ENCODE measurements at regions not wholly inside any gene's neighbourhood (a gene's known extent, or its start where the extent isn't known, plus 50 kb on each side); places are given as distances from the start of the nearest gene placed in this dataset.
"Not testable (repeated sequence)": the region's sequence is repeated elsewhere in the genome, so short reads cannot be mapped to it uniquely, and the experiment has no call there.

DNA sequence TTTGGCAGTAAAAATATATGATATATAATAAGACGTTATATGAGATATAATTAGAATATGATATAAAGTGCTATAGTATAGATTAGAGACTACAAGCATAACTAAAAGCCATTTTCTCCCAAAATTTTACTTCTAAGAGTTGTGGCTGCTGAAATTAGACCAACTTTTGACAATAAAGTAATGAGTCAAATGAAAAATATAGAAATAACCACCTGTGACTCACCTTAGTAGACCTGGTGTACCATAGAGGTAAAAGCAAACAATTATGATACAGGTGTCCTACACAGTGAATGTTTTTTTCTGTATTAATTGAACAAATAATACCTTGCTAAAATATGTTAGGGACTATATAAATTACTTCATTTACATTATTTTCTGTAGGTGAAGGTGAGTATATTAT is 482.9 kb upstream of the MAN1A1 start:
- Mint-ChIP-seq H3K9me3 (no peaks in the 10 kb centered on the region), H3K4me1 (no peaks in the 10 kb centered on the region), H3K27me3 (peaks cover 4% of the 10 kb centered on the region), H3K4me3 (no peak overlapping the region), H3K36me3 (ENCODE audit: low read depth) (no peaks in the 10 kb centered on the region), H3K27ac (no peak overlapping the region)
- POLR2A ChIA-PET = no interaction called here
- CTCF ChIA-PET = no interaction called here
- no peak for ATAC-seq (ENCODE audit: low read depth)
- TF ChIP-seq, protein P1, sequence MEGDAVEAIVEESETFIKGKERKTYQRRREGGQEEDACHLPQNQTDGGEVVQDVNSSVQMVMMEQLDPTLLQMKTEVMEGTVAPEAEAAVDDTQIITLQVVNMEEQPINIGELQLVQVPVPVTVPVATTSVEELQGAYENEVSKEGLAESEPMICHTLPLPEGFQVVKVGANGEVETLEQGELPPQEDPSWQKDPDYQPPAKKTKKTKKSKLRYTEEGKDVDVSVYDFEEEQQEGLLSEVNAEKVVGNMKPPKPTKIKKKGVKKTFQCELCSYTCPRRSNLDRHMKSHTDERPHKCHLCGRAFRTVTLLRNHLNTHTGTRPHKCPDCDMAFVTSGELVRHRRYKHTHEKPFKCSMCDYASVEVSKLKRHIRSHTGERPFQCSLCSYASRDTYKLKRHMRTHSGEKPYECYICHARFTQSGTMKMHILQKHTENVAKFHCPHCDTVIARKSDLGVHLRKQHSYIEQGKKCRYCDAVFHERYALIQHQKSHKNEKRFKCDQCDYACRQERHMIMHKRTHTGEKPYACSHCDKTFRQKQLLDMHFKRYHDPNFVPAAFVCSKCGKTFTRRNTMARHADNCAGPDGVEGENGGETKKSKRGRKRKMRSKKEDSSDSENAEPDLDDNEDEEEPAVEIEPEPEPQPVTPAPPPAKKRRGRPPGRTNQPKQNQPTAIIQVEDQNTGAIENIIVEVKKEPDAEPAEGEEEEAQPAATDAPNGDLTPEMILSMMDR (IDR thresholded peaks at IDR 0.05) = no peak
- intact Hi-C loops (cut with micrococcal nuclease) = no loop called here
- DNase-seq = no peak

DNA sequence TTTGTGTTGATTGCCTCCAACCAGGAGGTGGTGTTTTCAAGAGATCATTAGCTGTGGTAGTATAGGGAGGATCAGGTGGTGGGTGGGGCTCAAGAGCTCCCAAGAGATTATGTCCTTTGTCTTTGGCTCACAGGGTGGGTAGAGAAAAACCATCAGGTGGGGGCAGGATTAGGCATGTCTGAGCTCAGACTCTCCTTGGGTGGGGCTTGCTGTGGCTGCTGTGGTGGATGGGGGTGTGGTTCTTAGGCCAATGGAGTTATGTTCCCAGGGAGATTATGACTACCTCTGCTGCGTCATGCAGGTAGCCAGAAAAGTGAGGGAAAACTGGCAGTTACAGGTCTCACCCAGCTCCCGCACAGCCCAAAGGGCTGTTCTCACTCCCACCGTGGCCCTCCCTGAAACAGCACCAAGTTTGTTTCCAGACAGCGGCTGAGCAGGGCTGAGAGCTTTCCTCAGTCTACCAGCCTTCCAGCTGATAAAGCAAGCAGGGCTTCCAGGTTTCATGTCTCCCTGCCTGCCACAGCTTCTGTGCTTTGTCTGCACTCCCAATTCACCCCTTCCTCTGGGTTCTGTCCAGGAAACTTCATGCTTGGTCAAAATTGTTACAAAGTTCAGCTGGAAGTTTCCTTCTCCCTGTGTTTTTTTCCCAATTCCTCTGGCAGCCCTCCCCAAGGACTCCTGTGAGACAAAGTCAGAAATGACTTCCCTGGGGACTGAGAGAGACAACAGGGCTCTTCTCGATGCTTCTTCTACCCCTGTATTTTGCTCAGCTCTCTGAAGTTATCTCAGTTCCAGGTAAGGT is 481.1 kb upstream of the MAN1A1 start:
- POLR2A ChIA-PET = no interaction called here
- no peaks in the 10 kb centered on the region for H3K9me3 Mint-ChIP-seq
- H3K27ac Mint-ChIP-seq = no peak overlapping the region
- TF ChIP-seq, protein P1 (IDR thresholded peaks at IDR 0.05) = no peak
- H3K4me1 Mint-ChIP-seq = no peaks in the 10 kb centered on the region
- CTCF ChIA-PET = no interaction called here
- peaks cover 4% of the 10 kb centered on the region for H3K27me3 Mint-ChIP-seq
- intact Hi-C loops (cut with micrococcal nuclease) = no loop called here
- DNase-seq = no peak
- H3K4me3 Mint-ChIP-seq = no peak overlapping the region
- no peaks in the 10 kb centered on the region for H3K36me3 Mint-ChIP-seq (ENCODE audit: low read depth)
- ATAC-seq (ENCODE audit: low read depth) = no peak

DNA sequence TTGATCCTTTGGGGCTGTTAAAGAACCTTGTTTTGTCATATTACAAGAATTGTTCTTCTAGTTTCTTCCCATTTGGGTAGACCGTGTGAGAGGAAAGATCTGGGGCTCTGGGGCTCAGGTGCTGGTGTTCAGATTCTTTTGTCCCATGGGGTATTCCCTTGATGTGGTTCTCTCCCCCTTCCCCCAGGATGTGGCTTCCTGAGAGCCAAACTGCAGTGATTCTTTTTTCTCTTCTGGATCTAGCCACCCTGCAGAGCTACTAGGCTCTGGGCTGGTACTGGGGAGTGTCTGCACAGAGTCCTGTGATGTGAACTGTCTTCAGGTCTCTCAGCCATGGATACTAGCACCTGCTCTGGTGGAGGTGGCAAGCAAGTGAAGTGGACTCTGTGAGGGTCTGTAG is 480.5 kb upstream of the MAN1A1 start:
- POLR2A ChIA-PET = no interaction called here
- DNase-seq (no peak), ATAC-seq (ENCODE audit: low read depth) (no peak)
- H3K4me3 Mint-ChIP-seq = no peak overlapping the region
- CTCF ChIA-PET = no interaction called here
- H3K27ac Mint-ChIP-seq = no peak overlapping the region
- intact Hi-C loops (cut with micrococcal nuclease) = no loop called here
- no peaks in the 10 kb centered on the region for H3K36me3 Mint-ChIP-seq (ENCODE audit: low read depth)
- H3K9me3 Mint-ChIP-seq = no peaks in the 10 kb centered on the region
- peaks cover 4% of the 10 kb centered on the region for H3K27me3 Mint-ChIP-seq
- no peaks in the 10 kb centered on the region for H3K4me1 Mint-ChIP-seq
- TF ChIP-seq, protein P1 (IDR thresholded peaks at IDR 0.05) = no peak

DNA sequence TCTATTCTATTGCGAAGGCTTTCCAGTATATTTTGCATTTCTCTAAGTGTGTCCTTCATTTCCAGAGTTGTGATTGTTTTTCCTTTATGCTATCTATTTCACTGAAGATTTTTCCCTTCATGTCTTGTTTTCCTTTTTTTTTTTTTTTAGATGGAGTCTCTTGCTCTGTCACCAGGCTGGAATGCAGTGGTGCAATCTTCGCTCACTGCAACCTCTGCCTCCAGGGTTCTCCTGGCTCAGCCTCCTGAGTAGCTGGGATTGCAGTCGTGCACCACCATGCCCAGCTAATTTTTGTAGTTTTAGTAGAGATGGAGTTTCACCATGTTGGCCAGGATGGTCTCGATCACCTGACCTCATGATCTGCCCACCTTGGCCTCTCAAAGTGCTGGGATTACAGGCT is 479.9 kb upstream of the MAN1A1 start:
- H3K27ac Mint-ChIP-seq; POLR2A ChIA-PET; ATAC-seq (ENCODE audit: low read depth); H3K9me3 Mint-ChIP-seq; H3K4me1 Mint-ChIP-seq; CTCF ChIA-PET; DNase-seq; H3K4me3 Mint-ChIP-seq; intact Hi-C loops (cut with micrococcal nuclease); H3K36me3 Mint-ChIP-seq (ENCODE audit: low read depth); H3K27me3 Mint-ChIP-seq: not testable (repeated sequence)

DNA sequence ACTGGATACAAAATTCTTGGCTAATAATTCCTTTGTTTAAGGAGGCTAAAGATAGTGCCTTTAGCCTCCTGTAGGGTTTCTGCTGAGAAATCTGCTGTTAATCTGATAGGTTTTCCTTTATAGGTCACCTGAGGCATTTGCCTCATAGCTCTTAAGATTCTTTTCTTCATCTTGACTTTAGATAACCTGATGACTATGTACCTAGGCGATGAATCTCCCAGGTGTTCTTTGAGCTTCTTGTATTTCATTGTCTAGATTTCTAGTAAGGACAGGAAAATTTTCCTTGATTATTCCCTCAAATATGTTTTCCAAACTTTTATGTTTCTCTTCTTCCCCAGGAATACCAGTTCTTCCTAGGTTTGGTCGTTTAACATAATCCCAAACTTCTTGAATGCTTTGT is 479.4 kb upstream of the MAN1A1 start:
- no peaks in the 10 kb centered on the region for H3K9me3 Mint-ChIP-seq
- H3K27me3 Mint-ChIP-seq = peaks cover 4% of the 10 kb centered on the region
- no peaks in the 10 kb centered on the region for H3K4me1 Mint-ChIP-seq
- ATAC-seq (ENCODE audit: low read depth) = no peak
- no peak for DNase-seq
- POLR2A ChIA-PET = no interaction called here
- TF ChIP-seq, protein P1 (IDR thresholded peaks at IDR 0.05) = no peak
- no peak overlapping the region for H3K4me3 Mint-ChIP-seq
- no peaks in the 10 kb centered on the region for H3K36me3 Mint-ChIP-seq (ENCODE audit: low read depth)
- no peak overlapping the region for H3K27ac Mint-ChIP-seq
- CTCF ChIA-PET = no interaction called here
- intact Hi-C loops (cut with micrococcal nuclease) = no loop called here

DNA sequence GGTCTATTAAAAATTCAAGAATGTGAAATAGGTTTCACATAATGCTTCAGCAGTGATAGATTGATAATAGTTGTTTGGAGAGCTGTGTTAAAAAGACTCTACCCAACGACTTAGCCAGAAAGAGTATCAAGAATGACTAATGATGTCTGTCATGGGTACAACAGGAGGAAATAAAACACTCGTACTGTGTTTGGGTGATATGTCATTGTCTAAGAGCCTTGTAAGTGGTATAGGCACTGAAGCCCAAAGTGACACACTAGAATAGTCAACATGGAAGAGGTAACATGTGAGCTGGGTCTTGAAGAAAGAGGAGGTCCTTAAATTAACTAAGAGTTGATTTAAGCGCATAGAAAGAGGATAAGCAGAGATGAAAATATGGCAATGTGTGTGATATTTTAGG is 471.8 kb upstream of the MAN1A1 start:
- Mint-ChIP-seq H3K9me3 (no peaks in the 10 kb centered on the region), H3K4me3 (no peak overlapping the region), H3K27me3 (no peaks in the 10 kb centered on the region), H3K36me3 (ENCODE audit: low read depth) (no peaks in the 10 kb centered on the region), H3K27ac (no peak overlapping the region), H3K4me1 (no peaks in the 10 kb centered on the region)
- intact Hi-C loops (cut with micrococcal nuclease) = no loop called here
- no peak for ATAC-seq (ENCODE audit: low read depth)
- DNase-seq = no peak
- CTCF ChIA-PET = no interaction called here
- TF ChIP-seq, protein P1 (IDR thresholded peaks at IDR 0.05) = no peak
- POLR2A ChIA-PET = no interaction called here
